ENCODE measurements at regions not wholly inside any gene's neighbourhood (a gene's known extent, or its start where the extent isn't known, plus 50 kb on each side); places are given as distances from the start of the nearest gene placed in this dataset.
"Not testable (repeated sequence)": the region's sequence is repeated elsewhere in the genome, so short reads cannot be mapped to it uniquely, and the experiment has no call there.

- TF ChIP-seq POLR2A, CTCF (IDR thresholded peaks at IDR 0.05): not testable (repeated sequence)
Observed at GRCh38 chr22:22795639-22796038, 92.0 kb upstream of the IGLL5 start.
